HEK293 (cell line): ENCODE measurements at regions not wholly inside any gene's neighbourhood (a gene's known extent, or its start where the extent isn't known, plus 50 kb on each side); places are given as distances from the start of the nearest gene placed in this dataset.

Experiments used
- CTCF ChIA-PET: fragments of 350-600 bp; formaldehyde crosslinking; extraction: SDS; loops from one replicate; lab custom pipeline; 2021; ENCODE audit warnings: antibody characterized with exemption; lab: Yijun Ruan, JAX
- POLR2A ChIA-PET: fragments of 300-600 bp; formaldehyde crosslinking; extraction: SDS; loops from one replicate; lab custom pipeline; 2020; ENCODE audit warnings: antibody characterized with exemption, inconsistent platforms; lab: Yijun Ruan, JAX
- H3K27ac ChIP-seq: fragments of 200-500 bp; sonication (Bioruptor generic); 2 replicates; pipeline ENCODE4 v1.5.1; 2014; ENCODE audit warnings: low read depth, low read length, control low read depth, inconsistent platforms; ENCODE audit errors: extremely low read depth
- H3K36me3 ChIP-seq, 2 experiments: fragments of 200-500 bp in 1 of 2; sonication (Bioruptor generic) in 1 of 2; 1 replicate in 1 of 2; 2 replicates in 1 of 2; pipeline ENCODE4 v1.5.1; 2014 to 2017; ENCODE audit warnings: inconsistent platforms in 2 of 2, low read length in 2 of 2; ENCODE audit not compliant: control insufficient read depth in 2 of 2, insufficient read depth in 1 of 2
- H3K4me1 ChIP-seq: fragments of 200-500 bp; sonication (Bioruptor generic); 2 replicates; pipeline ENCODE4 v1.5.1; 2014; ENCODE audit warnings: mild to moderate bottlenecking, low read length, inconsistent platforms; ENCODE audit not compliant: control insufficient read depth, insufficient read depth
- H3K4me3 ChIP-seq: 2 replicates; pipeline ENCODE4 v1.5.1; 2011; ENCODE audit warnings: low read depth, mild to moderate bottlenecking, control low read depth, low read length, moderate library complexity
- H3K9me3 ChIP-seq: fragments of 200-500 bp; sonication (Bioruptor generic); 2 replicates; pipeline ENCODE4 v1.5.1; 2014; ENCODE audit warnings: low read depth, low read length, inconsistent platforms; ENCODE audit not compliant: control insufficient read depth, insufficient read depth
- GLI2 ChIP-seq: fragments of 450-650 bp; formaldehyde crosslinking; IDR thresholded peaks from 2 replicates; pipeline ENCODE4; 2017; ENCODE audit warnings: missing biosample characterization, missing genetic modification characterization, low read depth, borderline replicate concordance
- KLF1 ChIP-seq: fragments of 450-650 bp; formaldehyde crosslinking; IDR thresholded peaks from 2 replicates; pipeline ENCODE4 v1.5.1; 2016; ENCODE audit warnings: missing biosample characterization, missing genetic modification characterization
- KLF10 ChIP-seq: fragments of 450-650 bp; IDR thresholded peaks from 2 replicates; pipeline ENCODE4 v1.5.1; 2018; ENCODE audit warnings: missing biosample characterization, mild to moderate bottlenecking, missing genetic modification characterization
- KLF16 ChIP-seq: fragments of 450-650 bp; formaldehyde crosslinking; IDR thresholded peaks from 2 replicates; pipeline ENCODE4 v1.5.1; 2017; ENCODE audit warnings: missing biosample characterization, missing genetic modification characterization
- SP3 ChIP-seq: fragments of 450-650 bp; formaldehyde crosslinking; IDR thresholded peaks from 2 replicates; pipeline ENCODE4 v1.5.1; 2016; ENCODE audit warnings: missing biosample characterization, missing genetic modification characterization
- ZNF121 ChIP-seq: fragments of 450-650 bp; formaldehyde crosslinking; IDR thresholded peaks from 2 replicates; pipeline ENCODE4 v1.5.1; 2016; ENCODE audit warnings: missing biosample characterization, missing genetic modification characterization
- ZNF169 ChIP-seq: fragments of 450-650 bp; formaldehyde crosslinking; IDR thresholded peaks from 2 replicates; pipeline ENCODE4 v1.5.1; 2016; ENCODE audit warnings: missing biosample characterization, missing genetic modification characterization
- ZNF214 ChIP-seq: fragments of 450-650 bp; formaldehyde crosslinking; IDR thresholded peaks from 2 replicates; pipeline ENCODE4 v1.5.1; 2017; ENCODE audit warnings: missing biosample characterization, mild to moderate bottlenecking, missing genetic modification characterization, borderline replicate concordance
- ZNF433 ChIP-seq: fragments of 450-650 bp; formaldehyde crosslinking; IDR thresholded peaks from 2 replicates; pipeline ENCODE4 v1.5.1; 2016; ENCODE audit warnings: missing biosample characterization, missing genetic modification characterization, low read depth
- ZNF610 ChIP-seq: fragments of 450-650 bp; formaldehyde crosslinking; IDR thresholded peaks from 2 replicates; pipeline ENCODE4 v1.5.1; 2016; ENCODE audit warnings: missing biosample characterization, missing genetic modification characterization, borderline replicate concordance
- ZNF660 ChIP-seq: fragments of 450-650 bp; IDR thresholded peaks from 2 replicates; pipeline ENCODE4 v1.5.1; 2018; ENCODE audit warnings: missing biosample characterization, mild to moderate bottlenecking, missing genetic modification characterization
- ZNF670 ChIP-seq: fragments of 450-650 bp; formaldehyde crosslinking; IDR thresholded peaks from 2 replicates; pipeline ENCODE4 v1.5.1; 2016; ENCODE audit warnings: missing biosample characterization, missing genetic modification characterization, low read depth
- ZNF701 ChIP-seq: fragments of 450-650 bp; formaldehyde crosslinking; IDR thresholded peaks from 2 replicates; pipeline ENCODE4 v1.5.1; 2016; ENCODE audit warnings: missing biosample characterization, missing genetic modification characterization
- ZNF707 ChIP-seq: fragments of 450-650 bp; formaldehyde crosslinking; IDR thresholded peaks from 2 replicates; pipeline ENCODE4 v1.5.1; 2016; ENCODE audit warnings: missing biosample characterization, missing genetic modification characterization
- ZNF830 ChIP-seq: fragments of 450-650 bp; IDR thresholded peaks from 2 replicates; pipeline ENCODE4 v1.5.0; 2018; ENCODE audit warnings: missing biosample characterization, missing genetic modification characterization, low read depth, mild to moderate bottlenecking, moderate library complexity
- ZXDB ChIP-seq: fragments of 450-650 bp; formaldehyde crosslinking; IDR thresholded peaks from 2 replicates; pipeline ENCODE4 v1.5.1; 2016; ENCODE audit warnings: missing biosample characterization, missing genetic modification characterization
- TF ChIP-seq, protein P1 (sequence below): fragments of 450-650 bp; formaldehyde crosslinking; conservative IDR thresholded peaks from 2 replicates; pipeline ENCODE4 v1.5.1; 2016; ENCODE audit warnings: low read depth, missing biosample characterization, missing genetic modification characterization
- TF ChIP-seq, protein P2 (sequence below): fragments of 450-650 bp; formaldehyde crosslinking; IDR thresholded peaks from 2 replicates; pipeline ENCODE4 v1.5.1; 2016; ENCODE audit warnings: missing biosample characterization, missing genetic modification characterization
- TF ChIP-seq, protein P3 (sequence below): fragments of 450-650 bp; formaldehyde crosslinking; optimal IDR thresholded peaks from 2 replicates; pipeline ENCODE3; 2016; ENCODE audit warnings: missing biosample characterization, mild to moderate bottlenecking, missing genetic modification characterization
- TF ChIP-seq, protein P4 (sequence below): fragments of 450-650 bp; formaldehyde crosslinking; IDR thresholded peaks from 2 replicates; pipeline ENCODE4 v1.5.1; 2016; ENCODE audit warnings: missing biosample characterization, missing genetic modification characterization

DNA sequence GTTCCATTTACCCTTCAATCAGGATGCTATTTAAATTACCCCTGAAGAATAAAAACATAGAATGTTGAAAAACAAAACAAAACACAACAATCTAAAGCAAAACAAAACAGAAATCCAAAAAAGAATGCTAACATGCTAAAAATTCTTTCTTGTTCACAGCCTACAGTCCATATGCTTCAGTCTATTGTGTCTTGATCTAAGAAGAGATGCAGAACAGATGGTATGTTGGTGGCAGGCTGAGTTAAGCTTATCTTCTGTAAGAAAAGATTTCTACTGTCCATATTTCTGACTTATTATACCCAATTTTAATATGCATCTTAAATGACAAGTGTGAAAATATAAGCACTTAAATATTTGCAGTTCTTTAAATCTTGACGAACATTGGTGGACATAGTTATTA lies 356.1 kb upstream of the SLITRK1 start:
- CTCF ChIA-PET = no interaction called here
- no peak overlapping the region for H3K27ac ChIP-seq
- no peak for TF ChIP-seq ZXDB (tag by site-specific recombination)
- TF ChIP-seq ZNF830 (tag by site-specific recombination) = no peak
- TF ChIP-seq, protein P1, sequence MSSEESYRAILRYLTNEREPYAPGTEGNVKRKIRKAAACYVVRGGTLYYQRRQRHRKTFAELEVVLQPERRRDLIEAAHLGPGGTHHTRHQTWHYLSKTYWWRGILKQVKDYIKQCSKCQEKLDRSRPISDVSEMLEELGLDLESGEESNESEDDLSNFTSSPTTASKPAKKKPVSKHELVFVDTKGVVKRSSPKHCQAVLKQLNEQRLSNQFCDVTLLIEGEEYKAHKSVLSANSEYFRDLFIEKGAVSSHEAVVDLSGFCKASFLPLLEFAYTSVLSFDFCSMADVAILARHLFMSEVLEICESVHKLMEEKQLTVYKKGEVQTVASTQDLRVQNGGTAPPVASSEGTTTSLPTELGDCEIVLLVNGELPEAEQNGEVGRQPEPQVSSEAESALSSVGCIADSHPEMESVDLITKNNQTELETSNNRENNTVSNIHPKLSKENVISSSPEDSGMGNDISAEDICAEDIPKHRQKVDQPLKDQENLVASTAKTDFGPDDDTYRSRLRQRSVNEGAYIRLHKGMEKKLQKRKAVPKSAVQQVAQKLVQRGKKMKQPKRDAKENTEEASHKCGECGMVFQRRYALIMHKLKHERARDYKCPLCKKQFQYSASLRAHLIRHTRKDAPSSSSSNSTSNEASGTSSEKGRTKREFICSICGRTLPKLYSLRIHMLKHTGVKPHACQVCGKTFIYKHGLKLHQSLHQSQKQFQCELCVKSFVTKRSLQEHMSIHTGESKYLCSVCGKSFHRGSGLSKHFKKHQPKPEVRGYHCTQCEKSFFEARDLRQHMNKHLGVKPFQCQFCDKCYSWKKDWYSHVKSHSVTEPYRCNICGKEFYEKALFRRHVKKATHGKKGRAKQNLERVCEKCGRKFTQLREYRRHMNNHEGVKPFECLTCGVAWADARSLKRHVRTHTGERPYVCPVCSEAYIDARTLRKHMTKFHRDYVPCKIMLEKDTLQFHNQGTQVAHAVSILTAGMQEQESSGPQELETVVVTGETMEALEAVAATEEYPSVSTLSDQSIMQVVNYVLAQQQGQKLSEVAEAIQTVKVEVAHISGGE = no peak

DNA sequence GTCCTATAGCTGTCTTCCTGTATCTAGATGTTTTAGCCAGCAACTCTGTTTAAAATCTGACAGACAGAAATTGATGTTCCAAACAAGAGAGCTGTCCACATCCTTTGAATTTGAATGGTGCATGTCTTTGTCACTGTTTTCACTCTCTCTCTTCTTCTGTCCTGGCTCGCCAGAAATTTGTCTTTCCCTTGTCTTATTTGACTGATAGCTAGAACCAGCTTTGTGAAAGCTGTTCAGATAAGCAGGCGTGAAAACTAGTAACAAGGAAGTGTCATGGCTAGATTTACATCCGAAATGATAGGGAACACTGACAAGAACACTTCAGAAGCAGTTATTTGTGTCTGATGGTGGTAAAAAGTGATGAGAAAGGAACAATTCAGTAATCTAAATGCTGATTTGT lies 354.9 kb upstream of the SLITRK1 start:
- no peak overlapping the region for H3K4me3 ChIP-seq
- H3K27ac ChIP-seq = no peak overlapping the region
- TF ChIP-seq GLI2 (tag by site-specific recombination) = no peak
- CTCF ChIA-PET = no interaction called here
- H3K36me3 ChIP-seq = no peaks in the 10 kb centered on the region
- POLR2A ChIA-PET = no interaction called here
- no peaks in the 10 kb centered on the region for H3K4me1 ChIP-seq
- H3K9me3 ChIP-seq = no peaks in the 10 kb centered on the region

More for the DNA sequence above, 356.1 kb upstream of the SLITRK1 start:
- Histone ChIP-seq H3K4me1 (no peaks in the 10 kb centered on the region), H3K9me3 (no peaks in the 10 kb centered on the region), H3K36me3 (no peaks in the 10 kb centered on the region), H3K4me3 (no peak overlapping the region)
- POLR2A ChIA-PET = no interaction called here

DNA sequence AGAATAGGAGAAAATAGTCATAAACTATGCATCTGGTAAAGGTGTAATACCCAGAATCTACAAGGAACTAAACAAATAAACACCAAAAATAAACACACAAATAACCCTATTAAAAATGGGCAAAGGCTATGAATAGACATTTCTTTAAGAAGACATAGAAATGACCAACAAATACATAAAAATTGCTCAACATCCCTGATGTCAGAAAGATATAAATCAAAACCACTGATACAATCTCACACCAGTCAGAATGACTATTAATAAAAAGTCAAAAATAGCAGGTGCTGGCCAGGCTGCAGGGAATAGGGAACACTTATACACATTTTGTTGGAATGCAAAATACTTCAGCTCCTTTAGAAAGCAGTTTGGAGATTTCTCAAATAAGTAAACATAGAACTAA lies 352.1 kb upstream of the SLITRK1 start:
- H3K4me1 ChIP-seq = no peaks in the 10 kb centered on the region
- ChIA-PET CTCF (no interaction called here), POLR2A (no interaction called here)
- no peaks in the 10 kb centered on the region for H3K36me3 ChIP-seq
- TF ChIP-seq, protein P2, sequence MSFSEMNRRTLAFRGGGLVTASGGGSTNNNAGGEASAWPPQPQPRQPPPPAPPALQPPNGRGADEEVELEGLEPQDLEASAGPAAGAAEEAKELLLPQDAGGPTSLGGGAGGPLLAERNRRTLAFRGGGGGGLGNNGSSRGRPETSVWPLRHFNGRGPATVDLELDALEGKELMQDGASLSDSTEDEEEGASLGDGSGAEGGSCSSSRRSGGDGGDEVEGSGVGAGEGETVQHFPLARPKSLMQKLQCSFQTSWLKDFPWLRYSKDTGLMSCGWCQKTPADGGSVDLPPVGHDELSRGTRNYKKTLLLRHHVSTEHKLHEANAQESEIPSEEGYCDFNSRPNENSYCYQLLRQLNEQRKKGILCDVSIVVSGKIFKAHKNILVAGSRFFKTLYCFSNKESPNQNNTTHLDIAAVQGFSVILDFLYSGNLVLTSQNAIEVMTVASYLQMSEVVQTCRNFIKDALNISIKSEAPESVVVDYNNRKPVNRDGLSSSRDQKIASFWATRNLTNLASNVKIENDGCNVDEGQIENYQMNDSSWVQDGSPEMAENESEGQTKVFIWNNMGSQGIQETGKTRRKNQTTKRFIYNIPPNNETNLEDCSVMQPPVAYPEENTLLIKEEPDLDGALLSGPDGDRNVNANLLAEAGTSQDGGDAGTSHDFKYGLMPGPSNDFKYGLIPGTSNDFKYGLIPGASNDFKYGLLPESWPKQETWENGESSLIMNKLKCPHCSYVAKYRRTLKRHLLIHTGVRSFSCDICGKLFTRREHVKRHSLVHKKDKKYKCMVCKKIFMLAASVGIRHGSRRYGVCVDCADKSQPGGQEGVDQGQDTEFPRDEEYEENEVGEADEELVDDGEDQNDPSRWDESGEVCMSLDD = no peak
- TF ChIP-seq, protein P3, sequence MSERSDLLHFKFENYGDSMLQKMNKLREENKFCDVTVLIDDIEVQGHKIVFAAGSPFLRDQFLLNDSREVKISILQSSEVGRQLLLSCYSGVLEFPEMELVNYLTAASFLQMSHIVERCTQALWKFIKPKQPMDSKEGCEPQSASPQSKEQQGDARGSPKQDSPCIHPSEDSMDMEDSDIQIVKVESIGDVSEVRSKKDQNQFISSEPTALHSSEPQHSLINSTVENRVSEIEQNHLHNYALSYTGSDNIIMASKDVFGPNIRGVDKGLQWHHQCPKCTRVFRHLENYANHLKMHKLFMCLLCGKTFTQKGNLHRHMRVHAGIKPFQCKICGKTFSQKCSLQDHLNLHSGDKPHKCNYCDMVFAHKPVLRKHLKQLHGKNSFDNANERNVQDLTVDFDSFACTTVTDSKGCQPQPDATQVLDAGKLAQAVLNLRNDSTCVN = no peak
- TF ChIP-seq ZNF707 = no peak
- no peak for TF ChIP-seq KLF10 (tag by site-specific recombination)
- no peak for TF ChIP-seq ZNF214 (tag by site-specific recombination)
- TF ChIP-seq ZNF701 = no peak
- no peak overlapping the region for H3K27ac ChIP-seq
- no peak overlapping the region for H3K4me3 ChIP-seq
- H3K9me3 ChIP-seq = no peaks in the 10 kb centered on the region

DNA sequence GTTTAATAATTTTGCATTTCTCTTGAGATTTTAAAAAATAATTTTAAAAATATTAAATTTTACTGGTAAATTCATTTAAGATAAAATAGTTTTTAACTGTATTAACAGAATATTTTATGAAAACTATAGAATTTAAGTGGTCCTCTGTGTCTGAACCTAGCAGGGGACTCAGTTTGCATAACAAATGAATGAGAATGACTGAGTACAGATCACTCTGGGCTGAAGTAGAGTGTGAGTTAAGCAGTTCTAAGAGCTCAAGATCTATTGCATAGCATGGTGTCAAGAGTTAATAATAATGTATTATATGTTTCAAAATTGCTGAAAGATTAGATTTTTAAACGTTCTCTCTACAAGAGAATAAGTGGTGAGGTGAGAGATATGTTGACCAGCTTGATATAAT lies 348.3 kb upstream of the SLITRK1 start:
- Histone ChIP-seq H3K4me3 (no peak overlapping the region), H3K36me3 (no peaks in the 10 kb centered on the region), H3K4me1 (no peaks in the 10 kb centered on the region), H3K27ac (no peak overlapping the region), H3K9me3 (no peaks in the 10 kb centered on the region)
- ChIA-PET POLR2A (no interaction called here), CTCF (no interaction called here)
- TF ChIP-seq ZNF169 (tag by site-specific recombination) = no peak
- TF ChIP-seq ZNF610 = no peak
- TF ChIP-seq, protein P4, sequence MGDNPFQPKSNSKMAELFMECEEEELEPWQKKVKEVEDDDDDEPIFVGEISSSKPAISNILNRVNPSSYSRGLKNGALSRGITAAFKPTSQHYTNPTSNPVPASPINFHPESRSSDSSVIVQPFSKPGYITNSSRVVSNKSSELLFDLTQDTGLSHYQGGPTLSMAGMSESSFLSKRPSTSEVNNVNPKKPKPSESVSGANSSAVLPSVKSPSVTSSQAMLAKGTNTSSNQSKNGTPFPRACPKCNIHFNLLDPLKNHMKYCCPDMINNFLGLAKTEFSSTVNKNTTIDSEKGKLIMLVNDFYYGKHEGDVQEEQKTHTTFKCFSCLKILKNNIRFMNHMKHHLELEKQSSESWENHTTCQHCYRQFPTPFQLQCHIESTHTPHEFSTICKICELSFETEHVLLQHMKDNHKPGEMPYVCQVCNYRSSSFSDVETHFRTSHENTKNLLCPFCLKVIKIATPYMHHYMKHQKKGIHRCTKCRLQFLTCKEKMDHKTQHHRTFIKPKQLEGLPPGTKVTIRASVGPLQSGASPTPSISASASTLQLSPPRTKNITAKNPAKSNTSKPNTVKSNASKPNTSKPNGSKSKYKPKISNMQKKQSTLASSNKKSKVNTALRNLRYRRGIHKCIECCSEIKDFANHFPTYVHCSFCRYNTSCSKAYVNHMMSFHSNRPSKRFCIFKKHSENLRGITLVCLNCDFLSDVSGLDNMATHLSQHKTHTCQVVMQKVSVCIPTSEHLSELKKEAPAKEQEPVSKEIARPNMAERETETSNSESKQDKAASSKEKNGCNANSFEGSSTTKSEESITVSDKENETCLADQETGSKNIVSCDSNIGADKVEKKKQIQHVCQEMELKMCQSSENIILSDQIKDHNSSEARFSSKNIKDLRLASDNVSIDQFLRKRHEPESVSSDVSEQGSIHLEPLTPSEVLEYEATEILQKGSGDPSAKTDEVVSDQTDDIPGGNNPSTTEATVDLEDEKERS (tag by site-specific recombination) = no peak
- no peak for TF ChIP-seq ZNF433 (tag by site-specific recombination)
- TF ChIP-seq KLF16 (tag by site-specific recombination) = no peak
- TF ChIP-seq ZNF670 = no peak
- TF ChIP-seq ZNF660 = no peak
- TF ChIP-seq KLF1 (tag by site-specific recombination) = no peak
- no peak for TF ChIP-seq ZNF121
- TF ChIP-seq SP3 = no peak
